Coronary artery (tissue), 2 donors: ENCODE measurements at regions not wholly inside any gene's neighbourhood (a gene's known extent, or its start where the extent isn't known, plus 50 kb on each side); places are given as distances from the start of the nearest gene placed in this dataset.

Experiments used
- DNase-seq: peaks from one replicate; pipeline ENCODE4 v3.0.0-alpha.2; 2017; ENCODE audit warnings: low spot score
- H3K27ac ChIP-seq, 2 donors: fragments of 200-600 bp; sonication (generic); one replicate each; pipeline ENCODE4 v1.5.1; 2016 to 2019
- H3K4me3 ChIP-seq: fragments of 200-600 bp; sonication (generic); 2 replicates; pipeline ENCODE4 v1.5.1; 2016; ENCODE audit warnings: mild to moderate bottlenecking, moderate library complexity
- CTCF ChIP-seq: fragments of 200-600 bp; sonication (generic); IDR thresholded peaks from one replicate; pipeline ENCODE4 v1.5.1; 2019; ENCODE audit warnings: antibody characterized with exemption

- Histone ChIP-seq H3K4me3 (no peak overlapping the region), H3K27ac (no peak overlapping the region)
- DNase-seq = no peak
- TF ChIP-seq CTCF = no peak
Measured at GRCh38 chr2:105653302-105653701, 91.4 kb upstream of the NCK2 start.

- no peak overlapping the region for H3K27ac ChIP-seq
- no peak overlapping the region for H3K4me3 ChIP-seq
- no peak for TF ChIP-seq CTCF
- no peak for DNase-seq
Measured at GRCh38 chr2:105652014-105652796, 92.5 kb upstream of the NCK2 start.

- DNase-seq = no peak
- H3K27ac ChIP-seq = no peak overlapping the region
- H3K4me3 ChIP-seq = no peak overlapping the region
- no peak for TF ChIP-seq CTCF
Measured at GRCh38 chr2:105649534-105649933, 95.2 kb upstream of the NCK2 start.

- H3K27ac ChIP-seq = no peak overlapping the region
- no peak for TF ChIP-seq CTCF
- no peak for DNase-seq
- no peak overlapping the region for H3K4me3 ChIP-seq
Measured at GRCh38 chr2:105647731-105648130, 97.0 kb upstream of the NCK2 start.

- TF ChIP-seq CTCF = no peak
- H3K4me3 ChIP-seq = no peak overlapping the region
- no peak for DNase-seq
- H3K27ac ChIP-seq = no peak overlapping the region
Measured at GRCh38 chr2:105646774-105647076, 98.0 kb upstream of the NCK2 start.

- no peak overlapping the region for H3K4me3 ChIP-seq
- H3K27ac ChIP-seq = no peak overlapping the region
- DNase-seq = no peak
- no peak for TF ChIP-seq CTCF
Measured at GRCh38 chr2:105645938-105646773, 98.6 kb upstream of the NCK2 start.
